ENCODE measurements at regions not wholly inside any gene's neighbourhood (a gene's known extent, or its start where the extent isn't known, plus 50 kb on each side); places are given as distances from the start of the nearest gene placed in this dataset.

GRCh38 chr3:23035927-23036640 is 167.0 kb upstream of the UBE2E2 start:
- H3K4me1 ChIP-seq (ENCODE audit: insufficient read depth, low read length, poor library complexity, severe bottlenecking) = no peaks in the 10 kb centered on the region
- CTCF ChIA-PET = no interaction called here
- intact Hi-C loops (cut with micrococcal nuclease; ENCODE audit: unreplicated experiment) = no loop called here

GRCh38 chr3:23036728-23037127 is 166.4 kb upstream of the UBE2E2 start:
- Histone ChIP-seq H3K27ac (ENCODE audit: low read depth, low read length, poor library complexity, severe bottlenecking) (no peak overlapping the region), H3K36me3 (ENCODE audit: insufficient read depth, low read length, poor library complexity, severe bottlenecking) (no peaks in the 10 kb centered on the region), H3K4me3 (ENCODE audit: low read depth, low read length, poor library complexity, severe bottlenecking) (no peak overlapping the region), H3K27me3 (replicated peaks; ENCODE audit: insufficient read depth, low read depth, low read length, poor library complexity) (no peaks in the 10 kb centered on the region), H3K9me3 (ENCODE audit: low read depth, low read length, poor library complexity, severe bottlenecking) (peaks cover 2% of the 10 kb centered on the region), H3K4me1 (ENCODE audit: insufficient read depth, low read length, poor library complexity, severe bottlenecking) (no peaks in the 10 kb centered on the region)
- no peak for DNase-seq (ENCODE audit: low spot score)
- ChIA-PET CTCF (no interaction called here), POLR2A (ENCODE audit: low non-redundant PET) (no interaction called here)
- no TSS peak for BruUV-seq (replicated peaks)
- intact Hi-C loops (cut with micrococcal nuclease; ENCODE audit: unreplicated experiment) = no loop called here
- no peak for TF ChIP-seq EZH2 (IDR thresholded peaks at IDR 0.05; ENCODE audit: borderline replicate concordance, low read depth, low read length, poor library complexity, severe bottlenecking)

More at GRCh38 chr3:23035927-23036640, 167.0 kb upstream of the UBE2E2 start:
- peaks cover 2% of the 10 kb centered on the region for H3K9me3 ChIP-seq (ENCODE audit: low read depth, low read length, poor library complexity, severe bottlenecking)
- no peaks in the 10 kb centered on the region for H3K36me3 ChIP-seq (ENCODE audit: insufficient read depth, low read length, poor library complexity, severe bottlenecking)
- H3K4me3 ChIP-seq (ENCODE audit: low read depth, low read length, poor library complexity, severe bottlenecking) = no peak overlapping the region
- no TSS peak for BruUV-seq (replicated peaks)
- H3K27ac ChIP-seq (ENCODE audit: low read depth, low read length, poor library complexity, severe bottlenecking) = no peak overlapping the region
- no peaks in the 10 kb centered on the region for H3K27me3 ChIP-seq (replicated peaks; ENCODE audit: insufficient read depth, low read depth, low read length, poor library complexity)
- POLR2A ChIA-PET (ENCODE audit: low non-redundant PET) = no interaction called here
- no peak for TF ChIP-seq CTCF (conservative IDR thresholded peaks at IDR 0.05; ENCODE audit: low read depth, low read length)
- TF ChIP-seq EZH2 (IDR thresholded peaks at IDR 0.05; ENCODE audit: borderline replicate concordance, low read depth, low read length, poor library complexity, severe bottlenecking) = no peak
- no peak for DNase-seq (ENCODE audit: low spot score)

- POLR2A ChIA-PET (ENCODE audit: low non-redundant PET) = no interaction called here
- no peaks in the 10 kb centered on the region for H3K27me3 ChIP-seq (replicated peaks; ENCODE audit: insufficient read depth, low read depth, low read length, poor library complexity)
- no peaks in the 10 kb centered on the region for H3K36me3 ChIP-seq (ENCODE audit: insufficient read depth, low read length, poor library complexity, severe bottlenecking)
- DNase-seq (ENCODE audit: low spot score) = no peak
- no peak for TF ChIP-seq CTCF (conservative IDR thresholded peaks at IDR 0.05; ENCODE audit: low read depth, low read length)
- no peak for TF ChIP-seq EZH2 (IDR thresholded peaks at IDR 0.05; ENCODE audit: borderline replicate concordance, low read depth, low read length, poor library complexity, severe bottlenecking)
- no TSS peak for BruUV-seq (replicated peaks)
- intact Hi-C loops (cut with micrococcal nuclease; ENCODE audit: unreplicated experiment) = no loop called here
- H3K4me1 ChIP-seq (ENCODE audit: insufficient read depth, low read length, poor library complexity, severe bottlenecking) = no peaks in the 10 kb centered on the region
- H3K9me3 ChIP-seq (ENCODE audit: low read depth, low read length, poor library complexity, severe bottlenecking) = peaks cover 2% of the 10 kb centered on the region
- no peak overlapping the region for H3K4me3 ChIP-seq (ENCODE audit: low read depth, low read length, poor library complexity, severe bottlenecking)
- CTCF ChIA-PET = no interaction called here
- no peak overlapping the region for H3K27ac ChIP-seq (ENCODE audit: low read depth, low read length, poor library complexity, severe bottlenecking)
Observed at GRCh38 chr3:23038471-23038870, 164.7 kb upstream of the UBE2E2 start.
